ENCODE measurements at regions not wholly inside any gene's neighbourhood (a gene's known extent, or its start where the extent isn't known, plus 50 kb on each side); places are given as distances from the start of the nearest gene placed in this dataset.

GRCh38 chr4:57172065-57172464 lies 61.9 kb upstream of the IGFBP7 start:
- H2AFZ ChIP-seq (ENCODE audit: low read length) = no peak overlapping the region
- H3K4me3 ChIP-seq (ENCODE audit: low read depth, low read length, poor library complexity, severe bottlenecking) = no peak overlapping the region
- no peaks in the 10 kb centered on the region for H3K27me3 ChIP-seq (ENCODE audit: insufficient read depth, low read length)
- H4K20me1 ChIP-seq (ENCODE audit: insufficient read depth, low read length) = no peaks in the 10 kb centered on the region
- H3K4me2 ChIP-seq (ENCODE audit: low read length) = no peak overlapping the region
- no peaks in the 10 kb centered on the region for H3K9me3 ChIP-seq (ENCODE audit: low read length)
- no peak overlapping the region for H3K27ac ChIP-seq (ENCODE audit: low read depth, low read length, poor library complexity, severe bottlenecking)
- H3K36me3 ChIP-seq (ENCODE audit: insufficient read depth, low read length) = no peaks in the 10 kb centered on the region
- H3F3A ChIP-seq (ENCODE audit: insufficient read depth, low read length) = no peaks in the 10 kb centered on the region
- no peak for TF ChIP-seq EZH2 (IDR thresholded peaks at IDR 0.05; ENCODE audit: borderline replicate concordance, low read length)
- TF ChIP-seq CTCF (IDR thresholded peaks at IDR 0.05; ENCODE audit: low read length) = no peak
- no peaks in the 10 kb centered on the region for H3K79me2 ChIP-seq (ENCODE audit: insufficient read depth, low read length)
- no peaks in the 10 kb centered on the region for H3K4me1 ChIP-seq (ENCODE audit: insufficient read depth, low read length, severe bottlenecking)
- no peaks in the 10 kb centered on the region for H3K9me2 ChIP-seq (ENCODE audit: low read depth, low read length)
- no peak overlapping the region for H3K9ac ChIP-seq (ENCODE audit: low read length)

GRCh38 chr4:57168982-57169381 lies 58.8 kb upstream of the IGFBP7 start:
- no peak for TF ChIP-seq CTCF (IDR thresholded peaks at IDR 0.05; ENCODE audit: low read length)
- TF ChIP-seq EZH2 (IDR thresholded peaks at IDR 0.05; ENCODE audit: borderline replicate concordance, low read length) = no peak
- no peaks in the 10 kb centered on the region for H3K79me2 ChIP-seq (ENCODE audit: insufficient read depth, low read length)
- no peak overlapping the region for H3K4me3 ChIP-seq (ENCODE audit: low read depth, low read length, poor library complexity, severe bottlenecking)
- no peaks in the 10 kb centered on the region for H3K9me3 ChIP-seq (ENCODE audit: low read length)
- H3K4me2 ChIP-seq (ENCODE audit: low read length) = no peak overlapping the region
- no peaks in the 10 kb centered on the region for H3F3A ChIP-seq (ENCODE audit: insufficient read depth, low read length)
- H3K9ac ChIP-seq (ENCODE audit: low read length) = no peak overlapping the region
- H3K4me1 ChIP-seq (ENCODE audit: insufficient read depth, low read length, severe bottlenecking) = peaks cover 4% of the 10 kb centered on the region
- no peaks in the 10 kb centered on the region for H4K20me1 ChIP-seq (ENCODE audit: insufficient read depth, low read length)
- H3K36me3 ChIP-seq (ENCODE audit: insufficient read depth, low read length) = no peaks in the 10 kb centered on the region
- no peaks in the 10 kb centered on the region for H3K9me2 ChIP-seq (ENCODE audit: low read depth, low read length)
- no peak overlapping the region for H3K27ac ChIP-seq (ENCODE audit: low read depth, low read length, poor library complexity, severe bottlenecking)
- H3K27me3 ChIP-seq (ENCODE audit: insufficient read depth, low read length) = no peaks in the 10 kb centered on the region
- no peak overlapping the region for H2AFZ ChIP-seq (ENCODE audit: low read length)

DNA sequence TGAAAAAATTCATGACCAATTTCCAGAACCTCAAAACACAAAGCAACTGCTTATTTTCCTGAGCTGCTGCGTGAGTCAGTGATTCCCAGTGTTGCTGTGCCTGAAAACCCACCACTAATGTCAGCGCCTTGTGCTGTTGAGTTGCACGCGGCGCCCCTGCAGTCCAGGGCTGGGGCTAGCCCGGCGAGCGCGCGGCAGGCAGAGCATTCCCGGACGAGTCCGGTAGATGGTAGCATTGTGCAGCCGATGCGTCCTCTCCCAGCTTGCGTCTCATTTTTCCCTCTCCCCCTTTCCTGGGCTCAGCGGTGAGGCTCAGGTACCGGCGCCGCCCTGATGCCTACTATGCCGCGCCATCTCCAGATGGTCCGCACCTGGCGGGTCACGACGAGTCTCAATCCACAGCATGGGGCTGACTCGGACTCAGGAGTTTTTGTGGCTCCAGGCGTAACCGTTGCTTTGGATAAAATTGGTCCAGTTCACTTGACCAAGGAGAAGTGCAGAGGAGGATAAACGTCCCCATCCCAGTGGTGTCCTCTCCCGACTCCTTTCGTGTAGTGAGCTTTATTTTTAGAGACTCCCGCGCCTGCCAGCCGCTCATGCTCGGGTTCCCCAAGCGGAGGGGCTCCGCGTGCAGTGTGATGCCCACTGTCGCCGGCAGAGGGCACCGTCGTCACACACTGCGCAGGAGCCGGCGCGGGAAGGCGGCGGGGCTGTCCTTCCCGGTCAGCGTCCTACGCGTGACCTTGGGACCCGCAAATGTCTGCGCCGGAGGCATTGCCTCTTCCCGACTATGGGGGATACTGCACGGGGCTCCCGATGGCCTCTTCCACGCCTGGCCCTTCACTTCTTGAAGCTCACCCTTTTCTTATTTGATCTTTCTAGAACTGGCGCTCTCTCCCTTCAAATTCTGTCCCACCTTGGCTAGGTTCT lies 53.6 kb upstream of the IGFBP7 start:
- no peaks in the 10 kb centered on the region for H3K36me3 ChIP-seq (ENCODE audit: insufficient read depth, low read length)
- no peaks in the 10 kb centered on the region for H3K79me2 ChIP-seq (ENCODE audit: insufficient read depth, low read length)
- H3K4me2 ChIP-seq (ENCODE audit: low read length) = peak overlapping the region; percentile 97
- H3K27me3 ChIP-seq (ENCODE audit: insufficient read depth, low read length) = no peaks in the 10 kb centered on the region; the same call in 1 of the 2 replicates
- TF ChIP-seq EZH2 (IDR thresholded peaks at IDR 0.05; ENCODE audit: borderline replicate concordance, low read length) = no peak
- peak; percentile 72 for TF ChIP-seq CTCF (IDR thresholded peaks at IDR 0.05; ENCODE audit: low read length)
- 0 out of 2 replicates have a peak overlapping the region, but pooled peaks have one; percentile 74 for H2AFZ ChIP-seq (ENCODE audit: low read length)
- peak overlapping the region; percentile 64 for H3K4me3 ChIP-seq (ENCODE audit: low read depth, low read length, poor library complexity, severe bottlenecking)
- no peaks in the 10 kb centered on the region for H3F3A ChIP-seq (ENCODE audit: insufficient read depth, low read length)
- no peak overlapping the region for H3K27ac ChIP-seq (ENCODE audit: low read depth, low read length, poor library complexity, severe bottlenecking)
- H3K4me1 ChIP-seq (ENCODE audit: insufficient read depth, low read length, severe bottlenecking) = peaks cover 4% of the 10 kb centered on the region
- no peaks in the 10 kb centered on the region for H4K20me1 ChIP-seq (ENCODE audit: insufficient read depth, low read length)
- no peaks in the 10 kb centered on the region for H3K9me2 ChIP-seq (ENCODE audit: low read depth, low read length)
- peak overlapping the region; percentile 68; the same call in 1 of the 2 replicates for H3K9ac ChIP-seq (ENCODE audit: low read length)
- H3K9me3 ChIP-seq (ENCODE audit: low read length) = peaks cover 3% of the 10 kb centered on the region; the same call in 1 of the 2 replicates

All from OCI-LY1 (cell line).